Right lobe of liver (tissue), 4 donors: ENCODE measurements at regions not wholly inside any gene's neighbourhood (a gene's known extent, or its start where the extent isn't known, plus 50 kb on each side); places are given as distances from the start of the nearest gene placed in this dataset.

Experiments used
- CTCF ChIP-seq, 4 donors: fragments of 200-600 bp in 3 of 4; fragments of 450-650 bp in 1 of 4; IDR thresholded peaks; one replicate each; pipeline versions ENCODE4 v1.5.1 to v1.8.0; 2016 to 2022; ENCODE audit warnings: antibody characterized with exemption in 4 of 4, mild to moderate bottlenecking in 2 of 4
- POLR2A ChIP-seq: fragments of 450-650 bp; IDR thresholded peaks from one replicate; pipeline ENCODE4 v1.6.1; 2017; ENCODE audit warnings: antibody characterized with exemption, mild to moderate bottlenecking
- donor health status: DM: no; HTN: no; CAD: no.
- donor health status: DM: no; HTN: no; CAD: no.
- donor health status: DM: no; HTN: yes; CAD: no.

DNA sequence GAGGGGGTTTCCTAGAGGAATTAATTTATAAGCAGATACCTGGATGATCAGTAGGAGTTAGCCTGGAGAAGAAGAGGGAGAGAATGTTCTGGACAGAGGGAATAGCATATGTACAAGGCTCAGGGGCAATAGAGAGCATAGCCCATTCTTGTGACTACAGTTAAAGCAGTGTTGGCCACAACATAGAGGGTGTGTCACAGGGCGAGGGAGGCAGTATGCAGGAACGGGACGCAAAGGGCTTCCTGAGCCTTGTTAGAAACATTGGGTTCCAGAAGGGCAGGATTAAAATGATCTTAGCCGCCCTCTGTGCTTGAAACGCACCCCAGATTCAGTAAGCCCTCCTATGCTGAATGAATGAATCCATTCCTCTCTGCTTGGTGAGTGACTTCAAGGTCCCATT is 142.2 kb upstream of the PWP1 start:
- TF ChIP-seq CTCF (IDR thresholded peaks at IDR 0.05) (no peak), POLR2A (no peak)
